Body of pancreas (tissue), 4 donors: ENCODE measurements at regions not wholly inside any gene's neighbourhood (a gene's known extent, or its start where the extent isn't known, plus 50 kb on each side); places are given as distances from the start of the nearest gene placed in this dataset.
"Not testable (repeated sequence)": the region's sequence is repeated elsewhere in the genome, so short reads cannot be mapped to it uniquely, and the experiment has no call there.

Source experiments
- ATAC-seq: fragments of 150-250 bp; one replicate; pipeline ENCODE4 v1.9.1; 2016
- DNase-seq, 4 donors: peaks; one replicate each; pipeline ENCODE4 v3.0.0-alpha.2; 2019
- H3K27ac ChIP-seq, 4 donors: fragments of 200-600 bp; sonication (generic); 1 replicate in 3 of 4; 2 replicates in 1 of 4; pipeline versions ENCODE4 v1.5.1 to v1.6.1; 2016 to 2019; ENCODE audit warnings: mild to moderate bottlenecking in 1 of 4, mixed read lengths in 1 of 4, moderate library complexity in 1 of 4
- H3K27me3 ChIP-seq, 2 donors: fragments of 200-600 bp; sonication (generic); one replicate each; pipeline ENCODE4 v1.6.0; 2016; ENCODE audit warnings: mild to moderate bottlenecking in 1 of 2
- H3K36me3 ChIP-seq, 2 donors: fragments of 200-600 bp; sonication (generic); replicated peaks in 1 of 2; 2 replicates each; pipeline ENCODE4 v1.5.1; 2016; ENCODE audit warnings: low read depth in 2 of 2; ENCODE audit not compliant: insufficient read depth in 1 of 2
- H3K4me1 ChIP-seq: fragments of 200-600 bp; sonication (generic); one replicate; pipeline ENCODE4 v1.6.0; 2016
- H3K4me3 ChIP-seq, 2 donors: fragments of 200-600 bp; sonication (generic); 1 replicate in 1 of 2; 2 replicates in 1 of 2; pipeline ENCODE4 v1.5.1; 2016 to 2019
- H3K9me3 ChIP-seq, 3 donors: fragments of 200-600 bp; sonication (generic); 1 replicate in 2 of 3; 2 replicates in 1 of 3; pipeline ENCODE4 v1.5.1; 2016
- CTCF ChIP-seq, 7 experiments: fragments of 450-650 bp in 4 of 7; fragments of 200-600 bp in 3 of 7; sonication (generic) in 3 of 7; IDR thresholded peaks; one replicate each; pipeline ENCODE4 v1.5.1; 2016 to 2019; ENCODE audit warnings: antibody characterized with exemption in 7 of 7
- POLR2A ChIP-seq, 3 donors: fragments of 450-650 bp; IDR thresholded peaks; one replicate each; pipeline ENCODE4 v1.6.1; 2016; ENCODE audit warnings: antibody characterized with exemption in 3 of 3, mild to moderate bottlenecking in 2 of 3
- WGBS, 2 donors: methylation state at CpG; one replicate each; pipeline ENCODE4 v1.1.5; 2017; 5-methylcytosine and 5-hydroxymethylcytosine counted together
- intact Hi-C: fragments of 100-400 bp; cut with DNase I; formaldehyde crosslinking; loops from one replicate; pipeline ENCODE4 v1.15.1; 2023

GRCh38 chr11:37320921-37321320 lies 722.9 kb upstream of the RAG2 start:
- no peak overlapping the region for H3K27ac ChIP-seq
- H3K27me3 ChIP-seq, result no peaks in the 10 kb centered on the region
- no peaks in the 10 kb centered on the region for H3K4me1 ChIP-seq
- DNase-seq (no peak), ATAC-seq (no peak)
- H3K36me3 ChIP-seq, result no peaks in the 10 kb centered on the region
- no peak for TF ChIP-seq CTCF (IDR thresholded peaks at IDR 0.05)
- no peak for TF ChIP-seq POLR2A (IDR thresholded peaks at IDR 0.05)
- no peaks in the 10 kb centered on the region for H3K9me3 ChIP-seq
- no peak overlapping the region for H3K4me3 ChIP-seq
- intact Hi-C loops, result no loop called here

- Histone ChIP-seq H3K9me3 (no peaks in the 10 kb centered on the region), H3K4me3 (no peak overlapping the region), H3K36me3 (no peaks in the 10 kb centered on the region), H3K4me1 (no peaks in the 10 kb centered on the region), H3K27ac (no peak overlapping the region), H3K27me3 (no peaks in the 10 kb centered on the region)
- TF ChIP-seq CTCF (IDR thresholded peaks at IDR 0.05) (no peak), POLR2A (IDR thresholded peaks at IDR 0.05) (no peak)
- intact Hi-C loops, result no loop called here
- DNase-seq (no peak), ATAC-seq (no peak)
- WGBS, 2 donors, result 37 to 57% methylated on average over 1 of the region's 1 CpG
Measured at GRCh38 chr11:37317803-37318202, 719.8 kb upstream of the RAG2 start.

GRCh38 chr11:37313266-37313665 lies 715.2 kb upstream of the RAG2 start:
- H3K4me3 ChIP-seq, result no peak overlapping the region
- no peaks in the 10 kb centered on the region for H3K36me3 ChIP-seq
- H3K4me1 ChIP-seq, result no peaks in the 10 kb centered on the region
- no peak overlapping the region for H3K27ac ChIP-seq
- H3K27me3 ChIP-seq, result no peaks in the 10 kb centered on the region
- no peaks in the 10 kb centered on the region for H3K9me3 ChIP-seq
- no peak for ATAC-seq
- DNase-seq, result no peak
- intact Hi-C loops, result no loop called here
- TF ChIP-seq CTCF (IDR thresholded peaks at IDR 0.05) (no peak), POLR2A (IDR thresholded peaks at IDR 0.05) (no peak)
- WGBS, 2 donors, result 63 to 70% methylated on average over 2 of the region's 2 CpGs

GRCh38 chr11:37306563-37306962 lies 708.5 kb upstream of the RAG2 start:
- WGBS, 2 donors, result 13 to 14% methylated on average over 1 of the region's 1 CpG
- no peak for TF ChIP-seq POLR2A (IDR thresholded peaks at IDR 0.05)
- TF ChIP-seq CTCF (IDR thresholded peaks at IDR 0.05), result no peak
- Histone ChIP-seq H3K9me3 (peaks cover 0 to 5% (median 0%) of the 10 kb centered on the region in 3 donors), H3K4me1 (no peaks in the 10 kb centered on the region), H3K27me3 (no peaks in the 10 kb centered on the region), H3K36me3 (no peaks in the 10 kb centered on the region), H3K4me3 (no peak overlapping the region), H3K27ac (no peak overlapping the region)
- intact Hi-C loops, result no loop called here
- no peak for ATAC-seq
- no peak for DNase-seq

GRCh38 chr11:37301405-37301804 lies 703.4 kb upstream of the RAG2 start:
- DNase-seq, H3K9me3 ChIP-seq, H3K36me3 ChIP-seq, H3K4me3 ChIP-seq, H3K27ac ChIP-seq, H3K4me1 ChIP-seq, H3K27me3 ChIP-seq, ATAC-seq, intact Hi-C loops: not testable (repeated sequence)
- WGBS, 2 donors, result 63 to 69% methylated on average over 5 of the region's 5 CpGs
